Gastrocnemius medialis (tissue), 4 donors: ENCODE measurements at regions not wholly inside any gene's neighbourhood (a gene's known extent, or its start where the extent isn't known, plus 50 kb on each side); places are given as distances from the start of the nearest gene placed in this dataset.

ENCODE experiments used
- CTCF ChIP-seq, 5 experiments: fragments of 450-650 bp in 3 of 5; fragments of 200-600 bp in 2 of 5; sonication (generic) in 2 of 5; IDR thresholded peaks in 4 of 5; conservative IDR thresholded peaks in 1 of 5; 1 replicate in 4 of 5; 2 replicates in 1 of 5; pipeline ENCODE4 v1.5.1; 2016 to 2019; ENCODE audit warnings: antibody characterized with exemption in 5 of 5, mild to moderate bottlenecking in 3 of 5, moderate library complexity in 3 of 5
- POLR2A ChIP-seq, 2 donors: fragments of 450-650 bp; IDR thresholded peaks; one replicate each; pipeline ENCODE4 v1.6.1; 2017; ENCODE audit warnings: antibody characterized with exemption in 2 of 2, mild to moderate bottlenecking in 2 of 2, moderate library complexity in 2 of 2

GRCh38 chr5:57102905-57103255, 71.0 kb upstream of the GPBP1 start:
- TF ChIP-seq CTCF (IDR thresholded peaks at IDR 0.05 in 4 of 5, conservative IDR thresholded peaks at IDR 0.05 in 1 of 5), result no peak
- no peak for TF ChIP-seq POLR2A (IDR thresholded peaks at IDR 0.05)
